GM18867 (cell line): ENCODE measurements at regions not wholly inside any gene's neighbourhood (a gene's known extent, or its start where the extent isn't known, plus 50 kb on each side); places are given as distances from the start of the nearest gene placed in this dataset.
"Not testable (repeated sequence)": the region's sequence is repeated elsewhere in the genome, so short reads cannot be mapped to it uniquely, and the experiment has no call there.

Experiments
- ATAC-seq: cut with Tn5 transposase; IDR thresholded peaks from one replicate; pipeline ENCODE4 v1.9.1; 2021; ENCODE audit warnings: mild to moderate bottlenecking, moderate library complexity; ENCODE audit not compliant: unreplicated experiment

DNA sequence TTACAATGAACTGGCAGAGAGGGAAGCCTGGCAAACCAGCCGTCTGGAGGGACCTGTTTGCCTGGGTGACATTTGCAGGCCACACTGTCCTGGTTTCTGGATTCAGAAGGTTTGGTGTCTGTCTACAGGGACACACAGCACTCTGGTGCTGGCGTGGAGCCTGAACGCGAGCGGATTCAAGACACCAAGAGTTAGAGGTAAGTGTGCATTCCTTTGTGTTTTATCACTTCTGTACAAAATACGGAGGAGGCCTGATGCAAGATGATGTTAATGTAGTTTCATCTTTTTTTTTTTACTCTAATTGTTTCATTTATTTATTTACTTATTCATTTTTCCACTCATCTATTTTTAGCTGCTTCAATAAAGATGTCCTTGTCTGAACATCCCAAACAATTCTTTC, 485.3 kb upstream of the ADARB2 start:
- ATAC-seq = no peak

DNA sequence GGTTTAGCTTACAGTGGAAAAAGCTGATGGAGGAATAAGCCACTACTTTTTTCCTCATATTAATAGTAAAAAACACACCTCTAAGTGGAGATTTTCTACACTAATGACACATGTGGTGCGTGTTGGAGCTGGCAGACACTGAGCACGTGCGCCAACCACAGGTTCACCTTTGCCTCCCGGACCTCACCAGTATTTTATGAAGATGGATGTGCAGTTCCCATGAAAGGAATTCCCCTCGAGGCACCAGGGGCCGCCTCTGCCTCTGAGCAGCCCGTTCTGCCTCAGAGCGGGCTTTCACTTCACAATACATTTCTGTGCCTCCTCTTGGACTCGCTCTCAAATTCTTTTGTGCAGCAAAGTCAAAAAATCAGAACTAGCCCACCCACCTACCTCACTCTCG, 477.5 kb upstream of the ADARB2 start:
- ATAC-seq = no peak

DNA sequence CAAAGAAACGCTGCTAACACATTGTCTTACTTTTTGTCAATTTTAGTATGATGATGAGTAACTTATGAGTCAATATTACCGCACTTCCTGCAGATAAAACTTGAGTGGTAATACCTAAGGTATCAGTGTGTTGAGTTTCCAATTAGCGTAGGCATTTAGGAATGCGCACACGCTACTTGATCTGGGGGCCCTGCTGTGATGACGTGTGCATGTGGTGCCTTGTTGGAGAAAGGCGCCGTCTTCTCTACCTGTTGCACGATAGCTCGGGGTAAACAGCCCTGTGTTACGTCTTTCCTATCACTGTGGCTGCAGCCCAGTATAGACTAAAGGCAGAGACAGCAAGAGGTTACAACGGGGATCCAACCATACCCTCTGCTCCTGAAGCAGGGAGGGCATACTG, 476.8 kb upstream of the ADARB2 start:
- ATAC-seq = no peak

DNA sequence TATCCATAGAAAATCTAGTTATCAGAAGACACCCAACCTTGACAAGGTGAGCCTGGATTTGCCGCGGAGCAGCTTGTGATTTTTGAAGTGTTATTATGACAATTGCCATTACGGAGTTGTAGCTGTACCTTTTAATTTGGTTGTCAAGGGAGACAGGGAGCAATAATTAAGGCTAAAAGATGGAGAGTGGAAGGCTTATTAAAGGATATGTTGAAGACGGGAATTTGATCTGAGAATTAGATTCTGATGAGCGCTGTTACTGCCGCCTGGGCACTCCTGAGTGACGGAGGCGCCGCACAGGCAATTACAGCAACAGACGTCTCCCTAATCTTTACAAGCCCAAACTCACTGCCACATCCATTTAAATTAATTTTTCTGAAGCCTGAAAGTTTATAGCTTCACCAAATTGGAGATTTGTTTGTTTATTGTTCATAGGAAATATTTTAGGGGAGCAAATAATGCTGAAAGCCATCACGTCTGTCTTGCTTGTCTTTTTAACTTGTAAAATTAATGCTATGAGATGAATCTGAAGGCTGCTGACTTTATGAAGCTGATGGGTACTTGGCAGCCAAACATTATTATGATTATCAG, 475.0 kb upstream of the ADARB2 start:
- ATAC-seq = no peak

DNA sequence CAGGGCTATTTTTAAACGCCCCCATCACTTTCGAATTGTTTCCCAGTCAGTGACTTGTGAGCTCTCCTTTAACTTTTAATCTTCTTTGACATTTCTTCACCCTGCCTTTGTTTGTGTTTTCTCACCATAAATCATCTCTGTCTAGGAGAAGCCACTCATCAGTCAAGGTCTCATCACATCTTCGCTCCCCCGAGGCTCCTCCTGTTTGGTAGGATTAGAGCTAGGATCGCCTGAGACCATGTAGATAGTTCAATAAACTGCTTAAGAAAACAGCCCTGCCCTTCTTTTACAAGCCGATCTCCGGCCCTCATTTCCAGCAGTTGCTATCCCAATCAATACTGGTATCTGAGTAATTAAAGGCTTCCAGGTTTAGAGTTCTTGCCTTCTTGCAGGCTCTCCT, 472.8 kb upstream of the ADARB2 start:
- ATAC-seq = no peak

DNA sequence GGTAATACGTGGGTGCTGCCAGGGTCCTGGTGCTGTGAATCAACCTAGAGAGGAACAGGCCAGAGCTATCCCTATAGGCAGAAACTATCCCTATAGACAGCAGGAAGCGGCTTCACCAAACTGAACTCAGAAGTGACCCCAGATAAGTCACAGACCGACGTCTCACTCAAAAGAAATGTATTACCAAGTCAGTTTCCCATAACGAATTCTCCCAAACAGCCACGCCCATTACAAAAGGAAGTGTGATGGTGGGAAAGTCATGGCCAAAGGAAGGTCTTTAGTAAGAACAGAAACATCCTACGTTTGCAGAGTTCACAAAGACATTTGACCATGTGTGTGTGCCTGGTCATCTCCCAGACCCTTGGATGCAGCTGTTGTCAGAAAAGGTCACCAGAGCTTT, 470.8 kb upstream of the ADARB2 start:
- no peak for ATAC-seq

DNA sequence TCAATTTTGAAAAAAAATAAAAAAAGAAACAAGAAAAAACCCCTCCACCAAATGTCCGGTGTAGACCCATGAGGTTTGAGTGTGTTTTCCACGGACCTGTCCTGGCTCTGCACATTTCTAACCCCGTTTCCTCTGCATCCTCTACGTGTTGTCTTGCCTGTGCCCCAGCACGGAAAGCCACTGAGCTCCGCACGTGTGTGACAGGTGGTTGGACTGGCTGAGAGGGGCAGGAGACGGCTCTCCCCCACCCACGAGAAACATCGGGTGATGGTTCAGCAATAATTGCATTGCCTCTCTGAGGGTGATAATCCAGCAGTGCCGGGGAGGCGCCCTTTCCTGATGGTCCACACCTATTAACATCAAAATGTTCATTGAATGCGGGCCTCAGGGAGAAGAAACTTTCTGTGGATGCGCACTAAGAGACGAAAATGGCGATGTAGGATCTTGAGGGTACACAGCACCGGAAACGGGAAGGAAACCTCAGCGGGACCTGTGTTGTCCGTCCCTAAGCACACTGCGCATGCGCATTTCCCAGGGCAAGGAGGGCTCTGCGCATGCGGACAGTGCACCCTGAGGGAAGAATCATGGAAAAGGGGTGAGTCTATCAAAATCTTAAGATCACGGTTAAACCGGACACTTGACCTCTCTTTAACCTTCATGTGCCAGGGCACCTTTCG, 470.1 kb upstream of the ADARB2 start:
- ATAC-seq = no peak

DNA sequence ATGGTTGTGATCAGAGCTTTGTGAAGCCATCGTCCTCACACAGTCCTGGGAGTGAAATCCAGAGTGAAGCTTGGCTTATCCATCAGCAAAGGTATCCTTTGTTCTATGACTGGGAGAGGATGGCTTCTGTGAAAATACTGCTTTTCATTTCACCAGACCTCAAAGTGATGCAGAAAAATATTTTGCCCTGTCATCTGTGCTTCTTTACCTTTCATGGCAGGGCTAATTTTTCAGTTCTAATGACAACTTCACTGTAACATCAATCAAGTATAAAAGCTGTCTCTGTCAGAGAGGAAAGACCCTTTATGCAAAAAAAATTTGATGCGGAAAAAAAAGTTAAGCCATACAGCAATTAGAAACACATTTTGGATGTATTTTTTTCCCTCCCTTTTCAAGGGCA, 468.1 kb upstream of the ADARB2 start:
- ATAC-seq = no peak

DNA sequence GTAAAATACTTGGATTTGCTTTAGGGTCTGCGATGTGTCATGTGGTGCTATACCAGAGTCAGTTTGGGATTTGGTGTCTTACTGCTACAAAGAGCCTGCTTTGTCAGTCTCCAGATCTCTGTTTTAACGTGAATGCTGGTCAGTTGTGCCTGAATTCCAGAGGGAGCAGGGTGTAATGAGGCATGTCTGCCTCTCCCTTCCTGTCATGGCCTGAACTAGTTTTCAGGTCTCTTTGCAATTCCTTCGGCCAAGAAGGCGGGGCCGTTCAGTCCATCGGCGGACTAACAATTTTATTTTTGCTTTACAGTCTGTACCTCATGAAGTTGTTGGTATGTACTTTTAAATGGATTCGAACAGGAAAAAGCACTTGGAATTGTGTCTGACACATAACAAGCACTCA, 465.1 kb upstream of the ADARB2 start:
- ATAC-seq = no peak

DNA sequence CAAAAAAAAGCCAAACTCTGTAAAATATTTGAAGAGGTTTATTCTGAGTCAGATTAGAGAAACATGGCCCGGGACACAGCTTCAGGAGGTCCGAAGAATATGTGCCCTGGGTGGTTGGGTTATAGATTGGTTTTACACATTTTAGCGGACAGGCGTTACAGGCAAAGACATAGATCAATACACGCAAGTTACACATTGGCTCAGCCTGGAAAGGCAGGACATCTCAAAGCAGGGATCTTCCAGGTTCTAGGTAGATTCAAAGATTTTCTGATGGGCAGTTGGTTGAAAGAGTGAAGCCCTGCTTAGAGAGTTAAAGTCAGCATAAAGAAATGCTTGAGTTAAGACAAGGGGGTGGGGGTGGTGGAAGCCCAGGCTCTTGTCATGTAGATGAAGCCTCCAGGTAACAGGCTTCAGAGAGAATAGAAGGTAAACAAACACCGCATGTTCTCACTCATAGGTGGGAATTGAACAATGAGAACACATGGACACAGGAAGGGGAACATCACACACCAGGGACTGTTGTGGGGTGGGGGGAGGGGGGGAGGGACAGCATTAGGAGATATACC, 464.3 kb upstream of the ADARB2 start:
- ATAC-seq = no peak

DNA sequence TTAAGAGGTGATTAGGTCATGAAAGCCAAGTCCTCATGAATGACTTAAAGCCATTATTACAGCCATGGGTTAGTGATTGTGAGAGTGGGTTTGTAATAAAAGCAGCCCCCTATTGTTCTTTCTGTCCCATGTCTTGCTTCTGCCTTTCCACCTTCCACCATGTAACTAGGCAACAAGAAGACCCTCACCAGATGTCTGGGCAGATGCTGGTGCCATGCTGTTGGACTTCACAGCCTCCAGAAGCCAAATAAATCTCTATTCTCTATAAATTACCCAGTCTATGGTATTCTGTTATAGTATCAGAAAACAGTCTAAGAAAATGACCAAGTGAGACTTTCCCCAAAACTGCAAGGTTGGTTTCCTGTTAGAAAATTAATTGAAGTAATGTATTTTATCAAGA, 460.3 kb upstream of the ADARB2 start:
- ATAC-seq = no peak

DNA sequence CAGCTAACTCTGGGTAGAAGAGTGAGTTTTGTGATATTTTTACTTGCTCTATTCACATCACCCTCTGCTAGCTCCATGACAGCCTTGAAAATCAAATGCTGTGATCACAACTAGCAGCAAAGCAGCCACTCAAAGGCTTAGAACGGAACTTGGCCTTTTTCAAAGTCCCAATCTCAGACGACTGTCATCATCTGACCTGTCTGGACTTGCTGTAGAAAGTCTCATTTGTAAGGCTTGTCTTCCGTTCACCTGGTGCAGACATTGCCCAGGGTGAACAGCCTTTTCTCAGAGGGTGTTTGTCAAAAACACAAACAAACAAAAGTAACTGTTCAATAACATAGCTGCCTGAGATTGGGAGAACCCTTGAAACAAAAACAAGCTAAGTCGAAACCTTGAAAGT, 458.9 kb upstream of the ADARB2 start:
- ATAC-seq = no peak

DNA sequence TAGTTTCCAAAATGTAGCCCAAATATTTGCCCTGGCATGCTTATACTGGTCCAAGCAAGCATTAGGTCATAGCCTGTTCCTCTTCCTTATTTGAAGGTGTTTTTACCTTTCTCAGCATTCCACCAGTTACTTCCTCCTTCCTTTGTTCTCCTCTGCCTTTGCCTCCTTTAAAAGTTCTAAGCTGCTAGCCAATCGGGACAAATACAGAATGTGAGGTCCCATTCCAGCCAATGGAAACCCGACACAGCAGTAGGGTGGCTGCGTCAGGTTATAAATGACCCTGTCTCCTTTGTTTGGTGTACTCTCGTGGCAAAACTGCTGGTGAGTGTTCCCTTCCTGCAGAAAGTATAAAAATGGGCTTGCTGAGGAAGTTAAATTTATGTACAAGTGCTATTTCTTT, 452.0 kb upstream of the ADARB2 start:
- ATAC-seq = not testable (repeated sequence)

DNA sequence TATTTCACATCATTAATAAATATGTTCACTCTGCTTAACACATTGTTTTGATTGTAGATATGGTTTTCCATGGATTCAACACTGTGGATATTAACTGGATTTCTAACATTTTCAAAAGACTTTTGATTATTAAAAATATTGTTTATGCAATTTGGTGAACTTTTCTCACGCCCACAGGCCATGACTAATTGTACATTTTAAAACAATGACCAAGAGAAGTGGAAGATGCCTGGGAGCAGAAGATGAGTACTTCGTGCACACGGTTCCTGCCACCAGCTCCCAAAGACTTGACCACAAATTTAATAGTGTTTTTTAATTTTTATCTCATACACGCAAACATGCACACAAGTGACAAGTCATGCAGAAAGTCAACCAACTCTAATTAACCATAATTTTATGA, 451.0 kb upstream of the ADARB2 start:
- ATAC-seq = no peak

DNA sequence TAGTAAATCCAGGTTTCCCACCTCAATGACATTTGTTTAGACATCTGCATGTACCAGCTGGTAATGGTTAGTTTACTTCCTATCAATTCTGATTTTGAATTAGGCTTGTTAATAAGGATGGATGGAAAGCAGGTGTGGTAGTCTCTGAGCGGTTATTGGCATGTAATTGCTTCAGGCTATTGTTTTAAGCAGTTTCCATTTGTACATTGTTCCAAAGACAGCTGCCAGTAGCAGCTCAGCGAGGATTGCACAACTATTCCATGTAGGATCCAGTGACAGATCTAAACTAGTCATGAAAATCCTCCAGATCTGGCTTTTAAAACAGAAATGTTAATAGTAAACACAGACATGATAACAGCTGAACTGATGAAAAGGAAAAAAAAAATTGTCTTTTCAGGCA, 436.0 kb upstream of the ADARB2 start:
- no peak for ATAC-seq

DNA sequence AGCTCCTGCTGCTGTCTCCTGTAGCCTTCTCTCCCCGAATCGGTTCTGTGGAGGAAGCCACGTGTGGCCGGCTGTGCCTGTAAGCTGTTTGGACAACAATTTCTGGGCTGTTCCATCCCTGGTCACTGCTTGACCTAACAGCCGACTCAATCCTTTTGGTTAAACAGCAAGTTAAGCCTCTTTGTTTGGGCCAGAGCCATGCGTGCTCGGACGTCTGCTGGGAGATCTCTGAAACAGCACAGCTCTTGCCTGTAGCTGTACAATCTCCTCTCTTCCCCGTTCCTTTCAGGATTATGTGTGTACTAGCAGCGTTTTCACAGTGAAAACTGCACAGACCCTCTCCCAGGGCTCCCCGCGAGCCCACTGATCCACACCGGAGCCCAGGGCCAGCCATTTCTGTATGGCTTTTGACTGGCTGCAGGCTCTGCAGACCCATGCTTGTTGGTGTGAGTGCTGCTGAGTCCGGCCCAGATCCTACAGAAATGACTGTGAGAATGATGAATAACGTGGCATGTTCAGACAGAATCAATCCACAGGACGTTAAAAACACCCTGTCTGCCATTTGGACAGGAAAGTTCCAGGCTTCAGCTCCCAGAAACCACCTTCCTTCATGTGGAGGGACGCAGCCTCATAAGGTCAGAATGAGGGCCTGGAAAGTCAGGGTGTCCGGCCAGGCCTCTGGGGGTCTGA, 428.6 kb upstream of the ADARB2 start:
- ATAC-seq = no peak

DNA sequence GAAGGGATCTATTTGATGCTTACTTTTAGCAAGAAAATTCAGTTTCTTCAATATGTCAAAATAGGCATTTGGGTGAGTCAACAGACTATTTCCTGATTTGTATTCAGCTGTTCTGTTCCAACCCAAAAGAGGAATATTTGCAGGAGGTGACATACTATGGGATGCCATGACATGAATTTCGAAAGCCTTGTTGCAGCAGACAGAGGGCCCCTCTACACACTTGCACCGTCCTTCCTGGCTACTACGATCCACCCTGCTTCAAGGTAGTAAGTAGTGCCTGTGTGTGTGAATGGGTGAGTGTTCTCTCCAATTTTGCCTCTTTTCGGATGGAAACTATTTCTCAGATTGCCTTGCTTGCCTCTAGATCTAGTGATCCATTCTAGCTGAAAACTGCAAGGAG, 413.0 kb upstream of the ADARB2 start:
- ATAC-seq = no peak

DNA sequence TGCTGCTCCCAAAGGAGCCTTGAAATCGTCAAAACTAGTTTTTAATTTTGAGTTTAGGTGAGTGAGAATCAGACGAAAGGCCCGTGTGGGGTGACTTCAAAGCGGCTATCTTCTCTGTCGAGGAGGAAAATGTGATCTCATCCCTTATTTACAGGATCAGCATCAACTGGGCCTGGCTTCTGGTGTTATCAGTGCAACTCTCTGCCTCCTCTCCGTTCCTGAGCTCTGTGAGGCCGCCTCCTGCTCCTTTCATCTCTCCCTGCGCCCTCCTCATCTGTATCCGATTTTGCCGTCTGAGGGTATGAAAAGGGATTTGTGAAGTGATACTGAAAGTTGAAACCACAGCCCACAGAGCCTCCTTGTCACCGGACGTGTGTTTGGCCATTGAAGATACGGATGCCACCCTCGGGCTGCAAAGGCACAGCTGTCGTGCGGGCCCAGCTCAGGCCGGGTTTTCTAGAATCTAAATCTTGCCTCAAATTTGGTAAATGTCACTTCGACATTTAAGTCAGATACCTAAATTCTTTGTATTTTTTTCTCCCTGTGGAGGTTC, 408.7 kb upstream of the ADARB2 start:
- no peak for ATAC-seq

DNA sequence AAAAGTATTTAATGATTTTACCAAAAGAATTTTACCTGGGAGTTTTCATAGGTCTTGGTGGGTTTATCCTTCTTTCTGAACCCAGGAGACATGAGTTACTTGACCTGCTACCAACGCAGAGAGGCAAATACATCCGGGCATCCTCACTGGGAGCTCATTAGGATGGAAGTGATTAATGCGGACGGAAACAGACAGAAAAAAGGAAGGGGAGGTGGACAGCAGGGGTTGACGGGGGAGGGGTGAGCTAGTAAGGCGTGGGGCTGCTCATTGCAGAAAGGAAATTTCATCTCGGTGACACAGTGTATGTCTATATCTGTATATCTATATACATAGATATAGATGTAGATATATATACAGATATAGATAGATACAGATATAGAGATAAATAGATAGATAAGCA, 408.2 kb upstream of the ADARB2 start:
- ATAC-seq = no peak

DNA sequence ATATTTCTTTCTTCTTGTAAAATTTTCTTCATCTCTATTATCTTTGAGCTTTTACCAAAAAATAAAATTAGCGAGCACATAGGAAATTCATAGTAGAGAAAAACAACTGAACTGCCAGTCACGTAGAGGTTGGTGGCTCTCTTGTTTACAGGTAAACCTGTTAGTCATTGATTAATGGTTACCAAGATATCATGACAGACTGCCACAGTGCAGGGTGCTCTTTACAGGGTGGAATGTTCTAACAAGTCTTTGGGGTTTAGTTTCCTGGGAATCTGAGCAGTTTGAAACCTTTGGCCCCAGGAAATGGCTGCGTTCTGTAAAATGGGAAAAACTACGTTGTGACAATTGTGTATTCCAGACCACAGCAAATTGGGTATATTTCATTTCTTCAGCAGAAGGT, 407.3 kb upstream of the ADARB2 start:
- no peak for ATAC-seq

DNA sequence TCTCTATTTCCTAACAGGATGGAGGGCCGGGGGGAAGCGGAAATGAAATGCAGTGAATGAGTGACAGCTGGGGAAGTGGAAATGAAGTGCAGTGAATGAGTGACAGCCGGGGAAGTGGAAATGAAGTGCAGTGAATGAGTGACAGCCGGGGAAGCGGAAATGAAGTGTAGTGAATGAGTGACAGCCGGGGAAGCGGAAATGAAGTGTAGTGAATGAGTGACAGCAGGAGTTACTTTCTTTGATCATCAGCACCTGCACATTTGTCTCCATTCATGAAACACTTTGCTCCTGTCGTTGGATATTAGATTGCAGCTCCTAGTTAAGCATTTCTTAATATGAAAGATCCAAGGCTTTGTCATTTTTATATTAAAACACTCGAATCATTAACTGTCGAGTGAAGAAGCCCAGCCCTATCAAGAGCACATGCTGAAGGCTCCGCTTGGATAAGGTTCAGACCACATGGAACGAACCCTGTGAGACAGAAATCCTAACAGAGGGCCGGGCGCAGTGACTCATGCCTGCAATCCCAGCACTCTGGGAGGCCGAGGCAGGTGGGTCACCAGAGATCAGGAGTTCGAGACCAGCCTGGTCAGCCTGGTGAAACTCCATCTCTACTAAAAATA, 406.0 kb upstream of the ADARB2 start:
- ATAC-seq = no peak

DNA sequence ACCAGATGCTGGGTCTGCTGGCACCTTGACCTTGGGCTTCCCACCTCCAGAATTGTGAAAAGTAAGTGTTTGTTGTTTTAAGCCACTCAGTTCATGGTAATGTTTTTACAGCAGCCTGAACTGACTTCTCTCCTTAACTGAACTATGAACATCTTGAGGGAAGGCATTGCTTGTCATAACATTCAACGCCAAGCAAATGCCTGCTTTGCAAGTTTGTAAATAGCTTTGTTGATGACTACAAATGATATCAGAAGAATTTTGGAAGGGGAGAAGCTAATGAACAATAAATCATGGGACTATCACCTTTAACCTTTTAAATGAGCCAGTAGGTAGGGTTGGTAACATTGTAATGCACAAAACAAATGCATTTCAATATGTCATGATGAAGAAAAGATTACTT, 402.4 kb upstream of the ADARB2 start:
- ATAC-seq = no peak
